Epithelial cell of proximal tubule (primary cell): ENCODE measurements at regions not wholly inside any gene's neighbourhood (a gene's known extent, or its start where the extent isn't known, plus 50 kb on each side); places are given as distances from the start of the nearest gene placed in this dataset.

Source experiments
- DNase-seq: peaks from one replicate; pipeline ENCODE4 v3.0.0-alpha.2; 2011; ENCODE audit warnings: low read depth
- H3K4me3 ChIP-seq: 2 replicates; pipeline ENCODE4 v1.5.1; 2011; ENCODE audit warnings: low read depth, mild to moderate bottlenecking, low read length
- TF ChIP-seq, protein P1 (sequence below): conservative IDR thresholded peaks from 2 replicates; pipeline ENCODE4 v1.5.1; 2012; ENCODE audit warnings: low read depth, mild to moderate bottlenecking, low read length

DNA sequence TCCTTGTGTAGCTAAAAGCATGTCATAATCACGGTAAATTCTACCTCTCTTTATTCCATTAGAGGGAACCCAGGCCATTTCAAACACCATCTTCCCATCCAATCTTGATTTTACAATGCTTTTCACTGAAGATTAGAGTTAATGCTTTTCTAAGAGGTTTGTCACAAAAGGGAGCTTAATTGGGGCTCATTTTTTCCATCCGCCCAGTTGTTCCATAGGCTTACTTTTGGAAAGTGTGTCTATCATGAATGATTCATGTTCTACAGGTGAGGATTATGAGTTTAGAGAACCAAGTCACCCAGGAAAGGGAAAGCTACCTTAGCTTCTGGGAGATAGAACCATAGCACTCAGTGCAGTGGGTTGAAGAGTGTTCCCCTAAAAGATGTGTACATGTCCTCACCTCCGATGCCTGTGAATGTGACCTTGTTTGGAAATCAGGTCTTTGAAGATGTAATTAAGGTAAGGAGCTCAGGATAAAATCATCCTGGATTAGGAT, 286.9 kb upstream of the RUNX1 start:
- no peak overlapping the region for H3K4me3 ChIP-seq
- DNase-seq: no peak
- TF ChIP-seq, protein P1, sequence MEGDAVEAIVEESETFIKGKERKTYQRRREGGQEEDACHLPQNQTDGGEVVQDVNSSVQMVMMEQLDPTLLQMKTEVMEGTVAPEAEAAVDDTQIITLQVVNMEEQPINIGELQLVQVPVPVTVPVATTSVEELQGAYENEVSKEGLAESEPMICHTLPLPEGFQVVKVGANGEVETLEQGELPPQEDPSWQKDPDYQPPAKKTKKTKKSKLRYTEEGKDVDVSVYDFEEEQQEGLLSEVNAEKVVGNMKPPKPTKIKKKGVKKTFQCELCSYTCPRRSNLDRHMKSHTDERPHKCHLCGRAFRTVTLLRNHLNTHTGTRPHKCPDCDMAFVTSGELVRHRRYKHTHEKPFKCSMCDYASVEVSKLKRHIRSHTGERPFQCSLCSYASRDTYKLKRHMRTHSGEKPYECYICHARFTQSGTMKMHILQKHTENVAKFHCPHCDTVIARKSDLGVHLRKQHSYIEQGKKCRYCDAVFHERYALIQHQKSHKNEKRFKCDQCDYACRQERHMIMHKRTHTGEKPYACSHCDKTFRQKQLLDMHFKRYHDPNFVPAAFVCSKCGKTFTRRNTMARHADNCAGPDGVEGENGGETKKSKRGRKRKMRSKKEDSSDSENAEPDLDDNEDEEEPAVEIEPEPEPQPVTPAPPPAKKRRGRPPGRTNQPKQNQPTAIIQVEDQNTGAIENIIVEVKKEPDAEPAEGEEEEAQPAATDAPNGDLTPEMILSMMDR: no peak

DNA sequence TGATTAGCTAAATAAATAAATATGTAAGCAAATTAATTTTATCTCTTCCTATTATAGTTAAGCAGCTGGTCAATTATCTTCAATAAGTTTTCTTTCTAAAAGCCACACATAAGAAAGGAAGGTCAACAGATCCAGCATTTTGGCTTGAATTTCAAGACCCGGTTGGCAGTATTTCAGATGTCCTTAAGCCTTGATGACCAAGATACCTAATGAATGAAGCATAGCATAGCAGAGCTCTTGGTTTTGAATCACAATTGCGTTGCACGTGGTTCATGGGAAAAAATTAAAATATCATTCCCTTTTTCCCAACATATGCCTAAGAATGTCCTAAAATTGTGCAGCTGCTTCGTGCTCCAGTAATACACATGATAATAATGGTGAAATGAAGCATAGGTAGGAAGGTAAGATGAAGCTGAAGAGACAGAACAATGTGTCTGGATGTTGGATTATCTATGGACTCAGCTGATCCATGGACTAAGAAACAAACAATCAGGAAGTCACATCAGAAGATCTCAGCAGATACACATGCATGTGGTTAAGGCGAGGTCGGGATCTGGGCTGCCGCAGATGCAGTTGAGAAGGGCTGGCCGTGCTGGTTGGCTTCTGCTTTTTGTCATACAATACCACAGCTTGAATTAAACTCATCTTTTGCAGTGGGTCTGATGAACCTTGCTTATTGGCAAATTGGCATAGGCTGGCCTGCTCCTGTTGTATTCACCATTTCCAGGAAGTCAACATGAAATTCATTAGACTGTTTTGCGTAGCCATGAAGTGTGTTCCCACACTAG, 284.9 kb upstream of the RUNX1 start:
- DNase-seq: no peak
- TF ChIP-seq, protein P1: no peak
- no peak overlapping the region for H3K4me3 ChIP-seq

DNA sequence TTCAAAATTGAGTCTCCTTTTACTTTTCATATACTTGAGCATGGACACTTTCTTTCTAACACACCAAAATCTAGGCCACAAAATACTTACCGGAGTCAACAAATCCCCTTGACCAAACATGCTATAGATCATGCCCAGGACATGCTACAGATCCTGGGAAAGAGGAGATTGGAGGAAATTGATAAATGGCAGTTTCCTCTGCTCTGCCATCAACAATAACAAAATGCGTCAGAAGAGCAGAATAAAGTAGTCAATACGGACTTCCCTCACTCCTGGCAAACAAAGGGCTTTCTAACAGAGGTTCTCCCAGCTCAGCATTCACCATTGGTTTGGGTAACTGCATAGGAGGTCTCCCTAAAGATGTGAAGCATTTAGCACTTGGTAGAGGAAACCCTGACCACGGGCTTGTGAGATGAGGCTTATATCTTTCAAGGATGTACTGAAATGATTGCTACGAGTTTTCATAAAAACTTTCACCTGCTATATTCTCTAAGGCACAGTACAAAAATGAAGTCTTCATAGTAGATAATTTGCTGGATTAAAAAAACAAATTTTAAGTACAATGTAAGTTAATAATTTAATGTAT, 283.8 kb upstream of the RUNX1 start:
- H3K4me3 ChIP-seq: no peak overlapping the region
- no peak for DNase-seq
- TF ChIP-seq, protein P1: no peak

DNA sequence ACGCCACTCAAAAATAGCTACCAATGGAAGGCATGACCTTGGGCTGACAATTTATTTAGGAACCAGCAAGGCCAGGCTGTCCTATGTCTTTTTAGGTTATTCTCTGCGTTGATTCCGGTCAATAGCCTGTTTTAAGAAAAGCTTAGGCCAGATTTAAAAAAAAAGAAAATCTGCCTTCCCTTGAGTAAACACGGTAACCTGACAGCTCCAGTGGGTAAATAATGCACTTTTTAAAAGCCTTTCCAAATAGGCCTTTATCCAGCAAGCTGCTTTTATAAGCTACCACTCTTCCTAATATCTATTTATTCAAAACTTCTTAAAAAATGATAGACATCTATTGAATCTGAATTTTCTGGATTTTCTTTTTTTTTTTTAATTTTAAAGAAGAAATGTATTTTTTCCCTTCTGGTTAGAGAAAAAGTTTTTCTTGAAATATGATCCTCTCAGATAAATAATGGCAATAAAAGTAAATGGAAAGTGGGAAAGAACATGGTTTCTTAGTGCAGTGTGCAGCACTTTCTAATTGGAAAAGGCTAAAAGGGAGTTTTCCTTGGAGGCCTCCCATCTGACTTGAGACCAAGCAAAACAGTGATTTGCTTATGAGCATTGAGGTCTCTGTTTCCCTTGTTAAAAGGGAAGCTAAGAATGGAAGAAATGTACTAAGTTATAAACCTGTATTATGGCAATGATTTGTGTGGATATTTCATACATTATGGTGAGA, 281.0 kb upstream of the RUNX1 start:
- H3K4me3 ChIP-seq: no peak overlapping the region
- TF ChIP-seq, protein P1: no peak
- no peak for DNase-seq

DNA sequence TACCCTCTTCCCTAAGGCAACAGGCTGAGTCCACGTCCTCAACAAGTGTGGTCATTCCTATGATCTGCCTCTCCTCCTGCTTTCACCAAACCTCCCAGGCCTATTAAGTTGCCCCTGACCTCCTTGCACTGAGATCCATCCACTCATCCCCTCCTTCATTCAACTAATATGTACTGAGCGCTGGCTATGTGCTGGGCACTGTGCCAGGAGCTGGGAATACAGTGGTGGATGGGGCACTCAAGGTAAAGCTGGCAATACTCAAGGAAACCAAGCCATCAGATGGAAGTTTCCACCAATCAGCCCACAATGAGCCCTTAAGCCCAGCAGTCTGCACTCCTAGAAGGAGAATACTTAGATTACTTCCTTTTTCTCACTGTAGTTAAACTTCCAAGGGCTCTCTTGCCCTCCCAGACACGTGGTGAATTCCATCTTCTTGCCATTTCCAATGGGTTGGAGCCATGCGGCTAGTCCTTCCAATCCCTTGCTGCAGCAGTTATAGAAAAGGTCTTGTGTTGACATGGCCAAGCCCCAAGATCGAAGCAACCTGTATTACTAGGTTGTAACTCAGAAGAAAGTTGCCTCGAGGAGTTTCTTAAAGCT, 279.9 kb upstream of the RUNX1 start:
- TF ChIP-seq, protein P1: no peak
- DNase-seq: no peak
- H3K4me3 ChIP-seq: no peak overlapping the region

DNA sequence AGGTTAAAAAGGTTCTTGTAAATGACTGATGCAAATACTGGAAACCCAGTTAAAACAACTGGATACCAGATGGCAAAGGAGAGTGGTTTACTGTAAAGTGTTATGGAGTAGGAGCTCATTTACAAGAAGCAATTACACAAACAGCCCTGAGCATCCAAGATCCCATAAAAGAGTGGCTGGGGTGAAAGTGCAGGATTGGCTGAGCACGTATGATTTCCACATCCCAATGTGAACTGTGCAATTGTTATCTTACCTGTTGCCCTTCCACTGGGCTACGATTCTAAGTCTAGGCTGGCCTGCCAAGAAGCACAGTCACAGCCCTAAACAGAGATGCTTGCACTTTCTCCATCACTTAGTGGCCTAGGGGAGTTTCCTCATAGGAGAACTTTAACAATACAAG, 277.6 kb upstream of the RUNX1 start:
- no peak for DNase-seq
- TF ChIP-seq, protein P1: no peak
- no peak overlapping the region for H3K4me3 ChIP-seq
